ENCODE measurements at regions not wholly inside any gene's neighbourhood (a gene's known extent, or its start where the extent isn't known, plus 50 kb on each side); places are given as distances from the start of the nearest gene placed in this dataset.
"Not testable (repeated sequence)": the region's sequence is repeated elsewhere in the genome, so short reads cannot be mapped to it uniquely, and the experiment has no call there.

DNA sequence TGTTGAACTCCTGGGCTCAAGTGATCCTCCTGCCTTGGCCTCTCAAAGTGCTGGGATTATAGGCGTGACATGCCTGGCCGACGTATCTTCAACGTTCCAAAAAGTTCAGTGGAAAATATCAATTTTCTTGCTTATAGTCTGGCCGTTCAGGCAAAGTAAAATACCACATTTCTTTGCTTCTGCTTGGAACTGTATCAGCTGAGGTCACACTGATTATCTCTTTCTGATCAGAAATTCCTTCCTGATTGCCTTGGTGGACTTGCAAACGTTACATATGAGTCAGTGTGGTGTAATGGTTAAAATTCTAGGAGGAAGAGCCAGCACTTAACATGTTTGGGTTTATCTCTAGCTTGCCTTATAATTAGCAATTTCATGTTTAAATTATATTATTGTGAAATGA is 189.5 kb upstream of the VKORC1L1 start:
- ATAC-seq; DNase-seq (ENCODE audit: missing footprints); intact Hi-C loops (cut with DNase I): not testable (repeated sequence)

DNA sequence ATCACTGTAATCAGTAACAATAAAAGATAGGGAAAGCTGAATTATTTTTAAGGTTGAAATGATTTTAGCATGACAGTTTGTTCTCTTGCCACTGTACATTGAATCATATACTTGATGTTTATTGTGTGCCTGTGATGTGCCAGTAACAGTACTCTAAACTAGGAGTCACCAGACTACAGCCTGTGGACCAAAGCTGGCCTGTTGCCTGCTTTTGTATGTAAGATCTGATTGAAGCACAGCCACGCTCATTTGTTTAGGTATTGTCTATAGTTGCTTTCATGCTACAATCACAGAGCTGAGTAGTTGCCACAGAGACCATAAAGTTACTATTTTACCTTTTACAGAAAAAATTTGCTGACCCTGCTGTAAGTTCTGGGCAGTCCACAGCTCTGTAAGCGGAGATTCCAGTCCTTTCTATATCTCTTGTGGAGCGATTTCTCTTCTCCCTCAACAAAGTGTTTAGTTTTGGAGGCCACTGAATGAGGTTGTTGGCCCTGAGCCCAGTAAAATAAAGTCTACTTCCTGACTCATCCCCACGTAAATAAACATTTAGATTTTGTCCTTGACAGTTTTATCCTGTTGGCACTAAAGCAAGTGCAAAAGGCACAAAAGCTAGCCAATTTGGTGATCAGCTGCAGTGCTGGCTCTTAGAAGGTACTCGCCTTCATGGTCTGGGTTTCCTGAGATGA is 173.7 kb upstream of the VKORC1L1 start:
- intact Hi-C loops (cut with DNase I) = not testable (repeated sequence)

DNA sequence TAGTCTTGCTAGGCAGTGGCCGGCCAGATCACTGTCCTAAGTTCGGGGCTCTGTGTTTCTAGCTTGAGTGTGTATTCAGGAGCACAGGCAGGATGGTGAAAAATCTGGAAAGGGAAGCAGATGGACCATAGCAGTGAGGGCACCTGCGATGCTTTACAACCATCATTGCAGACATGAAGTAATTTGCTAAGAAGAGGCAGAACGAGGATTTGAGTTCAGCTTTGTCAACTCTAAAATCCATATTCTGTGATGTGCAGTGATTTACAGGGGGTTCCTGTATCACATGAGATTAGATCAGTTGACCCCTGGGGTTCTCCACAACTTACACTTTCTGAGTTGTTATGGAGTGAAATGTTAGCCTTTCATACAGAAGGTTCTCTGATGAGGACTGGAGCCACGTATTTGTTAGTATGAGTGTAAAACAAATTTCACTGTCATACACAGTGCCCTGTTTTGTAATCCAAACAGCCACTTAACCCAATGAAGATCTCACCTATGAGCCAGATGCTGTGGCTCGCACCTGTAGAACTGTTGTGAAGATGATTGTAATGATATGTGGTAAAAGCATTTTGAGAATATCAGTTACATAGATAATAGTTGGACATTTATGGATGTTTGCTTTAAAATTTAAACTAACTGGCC is 173.0 kb upstream of the VKORC1L1 start:
- DNase-seq (ENCODE audit: missing footprints); ATAC-seq; intact Hi-C loops (cut with DNase I): not testable (repeated sequence)

More for the DNA sequence above, 173.7 kb upstream of the VKORC1L1 start:
- DNase-seq (ENCODE audit: missing footprints); ATAC-seq: not testable (repeated sequence)

DNA sequence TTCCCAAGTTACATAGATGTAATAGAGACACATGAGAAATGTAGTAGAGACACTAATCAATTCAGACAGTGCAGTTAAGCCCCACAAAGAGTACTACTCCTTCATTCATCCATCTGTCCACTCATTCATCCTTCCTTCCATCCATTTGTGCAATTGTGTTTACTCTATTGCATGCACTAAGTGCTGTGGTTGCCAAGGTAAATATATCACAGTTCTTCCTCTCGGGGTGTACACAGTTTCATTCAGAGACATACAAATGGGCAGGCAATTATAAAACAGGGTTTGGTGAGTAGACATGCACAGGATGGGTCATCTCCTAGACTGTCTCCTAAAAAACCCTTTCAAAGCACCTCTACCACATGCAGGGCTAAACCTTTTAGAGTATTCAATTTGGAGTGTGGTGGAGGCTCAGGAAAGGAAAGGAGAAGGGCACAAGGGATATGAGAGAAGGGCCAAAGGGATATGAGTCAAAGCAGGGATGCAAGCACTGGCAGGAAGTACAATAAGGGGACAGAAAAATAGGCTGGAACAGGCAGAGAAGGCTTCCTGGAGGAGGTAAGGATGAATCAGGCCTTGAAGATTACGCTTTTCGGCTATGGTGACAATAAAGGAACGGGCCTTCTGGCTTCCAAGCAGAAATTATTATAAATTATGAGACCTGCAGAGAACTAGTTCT is 153.6 kb upstream of the VKORC1L1 start:
- intact Hi-C loops (cut with DNase I); DNase-seq (ENCODE audit: missing footprints); ATAC-seq: not testable (repeated sequence)

DNA sequence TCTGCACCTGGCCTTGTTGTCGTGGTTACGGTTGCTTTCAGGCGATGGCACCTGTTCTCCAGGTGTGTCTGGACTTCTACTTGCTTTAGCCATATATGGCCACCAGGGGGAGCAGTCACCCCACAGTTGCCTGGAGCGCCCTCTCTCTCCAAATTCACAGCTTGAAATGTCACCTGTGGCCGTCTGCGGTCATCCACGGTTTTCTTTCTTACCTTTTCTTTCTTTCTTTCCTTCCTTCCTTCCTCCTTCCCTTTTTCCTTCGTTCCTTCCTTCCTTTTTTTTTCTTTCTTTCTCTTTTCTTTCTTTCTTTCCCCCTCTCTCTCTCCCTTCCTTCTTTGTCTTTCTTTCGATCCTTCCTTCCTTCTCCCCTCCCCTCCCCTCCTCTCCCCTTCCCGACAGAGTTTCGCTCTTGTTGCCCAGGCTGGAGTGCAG is 150.5 kb upstream of the VKORC1L1 start:
- DNase-seq (ENCODE audit: missing footprints) (no peak), ATAC-seq (no peak)
- intact Hi-C loops (cut with DNase I) = no loop called here

DNA sequence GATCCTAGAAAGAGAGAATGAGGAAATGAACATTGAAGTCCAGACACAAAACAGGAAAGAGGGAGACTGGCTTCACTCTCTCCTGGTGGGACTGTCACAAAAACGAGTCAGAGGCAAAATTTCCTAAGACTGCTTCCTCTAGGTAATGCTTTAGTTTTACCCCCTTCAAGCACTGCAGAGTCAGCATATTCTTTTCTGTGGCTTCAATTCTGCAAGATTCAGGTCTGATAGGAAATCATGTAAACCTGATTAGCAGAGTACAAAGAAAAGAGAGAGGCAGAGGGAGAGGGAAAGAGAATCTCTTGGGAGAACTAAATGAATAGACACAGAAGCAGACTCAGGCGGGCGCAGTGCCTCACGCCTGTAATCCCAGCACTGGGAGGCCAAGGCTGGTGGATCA is 145.7 kb upstream of the VKORC1L1 start:
- ATAC-seq; intact Hi-C loops (cut with DNase I); DNase-seq (ENCODE audit: missing footprints): not testable (repeated sequence)

DNA sequence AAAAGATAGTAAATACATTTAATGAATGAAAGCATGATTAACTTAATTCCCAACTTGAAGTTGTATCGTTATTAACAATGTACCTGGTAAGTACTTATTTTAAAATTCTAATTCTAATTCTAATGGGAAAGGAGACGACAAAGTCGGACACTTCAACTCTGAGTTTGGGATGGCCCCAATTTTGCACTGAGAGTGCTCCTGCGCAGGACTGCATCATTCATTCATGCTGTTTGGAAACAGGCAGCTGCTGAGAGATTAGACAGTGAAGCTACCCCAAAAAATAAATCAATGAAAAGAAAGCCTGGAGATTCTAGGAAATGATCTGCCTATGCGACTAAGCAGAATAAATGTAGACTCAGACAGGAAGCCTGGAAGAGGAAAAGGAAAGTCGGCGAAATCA is 141.7 kb upstream of the VKORC1L1 start:
- ATAC-seq = no peak
- DNase-seq (ENCODE audit: missing footprints) = no peak
- intact Hi-C loops (cut with DNase I) = no loop called here

DNA sequence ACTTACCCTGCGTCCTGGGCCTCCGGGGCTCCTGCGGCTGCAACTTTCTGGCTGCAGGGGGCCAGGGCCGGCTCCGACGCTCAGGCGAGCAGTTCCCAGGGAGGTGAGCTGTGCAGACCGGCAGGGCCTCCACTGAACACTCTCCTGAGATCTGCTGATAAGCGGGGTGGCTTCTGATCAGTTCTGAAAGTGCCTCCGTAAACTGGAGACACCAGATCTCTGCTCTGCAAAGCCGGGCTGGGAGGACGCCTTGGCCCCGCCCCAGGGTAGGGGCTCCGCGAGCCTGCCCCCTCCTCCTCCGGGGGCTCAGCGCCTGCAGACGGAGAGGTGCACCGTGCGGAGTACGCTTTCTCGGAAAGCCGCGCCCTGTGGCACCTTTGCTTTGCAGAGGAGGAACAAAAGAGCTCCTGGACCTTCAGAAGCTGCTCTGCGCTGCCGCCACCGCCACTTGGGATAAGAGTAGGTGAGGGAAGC is 141.3 kb upstream of the VKORC1L1 start:
- ATAC-seq (no peak), DNase-seq (ENCODE audit: missing footprints) (no peak)

DNA sequence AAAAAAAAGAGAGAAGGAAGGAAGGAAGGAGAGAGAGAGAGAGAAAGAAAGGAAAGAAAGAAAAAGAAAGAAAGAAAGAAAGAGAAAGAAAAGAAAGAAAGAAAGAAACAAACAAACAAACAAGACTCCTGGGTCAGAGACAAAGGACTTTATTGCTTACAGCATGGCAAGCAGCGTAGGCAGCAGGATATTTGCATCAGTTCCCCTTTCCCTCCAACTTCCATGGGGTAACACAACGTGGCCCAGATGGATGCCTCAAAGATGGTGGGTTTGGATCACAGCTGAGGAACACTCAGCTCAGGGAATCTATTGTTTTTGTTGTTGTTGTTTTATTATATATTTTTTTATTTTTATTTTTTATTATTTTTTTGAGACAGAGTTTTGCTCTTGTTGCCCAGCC is 128.5 kb upstream of the VKORC1L1 start:
- intact Hi-C loops (cut with DNase I) = no loop called here
- DNase-seq (ENCODE audit: missing footprints) = no peak
- no peak for ATAC-seq

More for the DNA sequence above, 141.3 kb upstream of the VKORC1L1 start:
- intact Hi-C loops (cut with DNase I) = no loop called here

DNA sequence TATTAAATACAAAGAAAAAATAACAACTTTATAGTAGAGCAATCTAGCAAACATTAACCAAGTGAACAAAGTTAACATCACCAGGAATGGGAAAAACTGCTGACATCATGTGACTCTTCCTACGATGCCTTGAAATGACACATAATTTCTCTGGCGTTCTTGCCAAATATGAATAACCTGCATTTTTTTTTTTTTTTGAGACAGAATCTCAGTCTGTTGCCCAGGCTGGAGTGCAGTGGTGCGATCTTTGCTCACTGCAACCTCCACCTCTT is 126.5 kb upstream of the VKORC1L1 start:
- intact Hi-C loops (cut with DNase I) = no loop called here
- no peak for ATAC-seq
- DNase-seq (ENCODE audit: missing footprints) = no peak

DNA sequence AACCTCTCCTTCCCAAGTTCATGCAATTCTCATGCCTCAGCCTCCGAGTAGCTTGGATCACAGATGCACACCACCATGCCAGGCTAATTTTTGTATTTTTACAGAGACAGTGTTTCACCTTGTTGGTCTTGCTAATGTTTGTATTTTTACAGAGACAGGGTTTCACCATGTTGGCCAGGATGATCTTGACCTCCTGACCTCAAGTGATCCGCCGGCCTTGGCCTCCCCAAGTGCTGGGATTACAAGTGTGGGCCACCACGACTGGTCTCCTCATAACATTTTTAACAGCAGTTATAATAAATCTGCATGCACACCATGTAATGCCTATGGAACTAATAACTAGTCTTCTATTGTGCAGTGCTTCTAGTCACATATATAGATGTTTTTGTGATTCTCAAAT is 123.8 kb upstream of the VKORC1L1 start:
- ATAC-seq (no peak), DNase-seq (ENCODE audit: missing footprints) (no peak)
- intact Hi-C loops (cut with DNase I) = no loop called here

DNA sequence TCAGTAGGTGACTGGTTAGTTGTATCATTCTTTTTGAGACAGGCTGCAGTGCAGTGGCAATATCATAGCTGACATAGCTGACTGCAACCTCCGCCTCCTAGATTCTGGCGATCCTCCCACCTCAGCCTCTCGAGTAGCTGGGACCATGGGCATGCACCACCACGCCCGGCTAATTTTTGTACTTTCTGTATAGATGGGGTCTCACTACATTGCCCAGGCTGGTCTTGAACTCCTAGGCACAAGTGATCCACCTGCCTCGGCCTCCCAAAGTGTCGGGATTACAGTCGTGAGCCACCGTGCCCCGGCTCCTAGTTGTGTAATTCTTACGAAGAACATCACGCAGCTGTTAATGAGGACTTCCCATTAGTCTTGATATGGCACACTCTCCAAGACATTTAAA is 123.4 kb upstream of the VKORC1L1 start:
- DNase-seq (ENCODE audit: missing footprints) (no peak), ATAC-seq (no peak)
- intact Hi-C loops (cut with DNase I) = no loop called here

DNA sequence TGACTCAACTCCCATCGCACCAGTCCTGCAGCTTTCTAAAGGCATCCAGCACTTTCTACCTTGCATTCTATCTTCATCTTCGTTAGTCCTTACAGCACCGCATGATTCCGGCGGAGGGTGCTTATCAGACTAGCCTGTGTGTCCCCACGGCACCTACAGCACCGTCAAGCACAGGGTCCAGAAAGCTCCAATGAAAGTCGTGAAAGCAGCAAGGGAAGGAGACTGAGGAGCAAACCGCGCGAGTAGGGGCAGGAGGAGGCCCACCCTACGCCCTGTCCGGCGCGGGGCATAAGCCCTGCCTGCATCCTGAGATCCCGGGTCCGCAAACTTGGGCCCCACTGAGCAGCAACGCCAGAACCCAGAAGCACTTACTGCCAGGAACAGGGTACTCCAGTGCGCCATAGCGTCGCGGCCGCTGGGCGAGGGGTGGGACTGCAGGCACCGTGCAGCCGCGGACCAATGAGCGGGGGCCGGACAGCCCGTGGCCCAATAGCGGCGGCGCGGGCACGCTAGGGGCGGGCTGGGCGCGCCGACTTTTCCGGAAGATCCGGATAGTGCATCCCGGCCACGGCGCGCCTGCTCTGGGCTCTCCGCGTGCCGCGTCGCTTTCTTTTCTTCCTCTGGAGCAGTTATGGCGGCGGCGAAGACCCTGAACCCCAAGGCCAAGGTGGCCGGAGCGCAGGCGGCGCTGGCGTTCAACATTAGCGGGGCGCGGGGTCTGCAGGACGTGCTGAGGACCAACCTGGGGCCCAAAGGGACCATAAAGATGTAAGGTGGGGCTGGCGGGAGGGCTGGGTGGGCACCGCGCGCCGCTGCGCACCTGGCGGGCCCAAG is 122.1 kb upstream of the VKORC1L1 start:
- DNase-seq (ENCODE audit: missing footprints) (peak; percentile 97), ATAC-seq (peak; percentile 100)
- intact Hi-C loops (cut with DNase I) = loop anchor here (5.0 kb wide), 1 partner anchor 232 kb away; the partner anchor contains the start of gene GUSB

DNA sequence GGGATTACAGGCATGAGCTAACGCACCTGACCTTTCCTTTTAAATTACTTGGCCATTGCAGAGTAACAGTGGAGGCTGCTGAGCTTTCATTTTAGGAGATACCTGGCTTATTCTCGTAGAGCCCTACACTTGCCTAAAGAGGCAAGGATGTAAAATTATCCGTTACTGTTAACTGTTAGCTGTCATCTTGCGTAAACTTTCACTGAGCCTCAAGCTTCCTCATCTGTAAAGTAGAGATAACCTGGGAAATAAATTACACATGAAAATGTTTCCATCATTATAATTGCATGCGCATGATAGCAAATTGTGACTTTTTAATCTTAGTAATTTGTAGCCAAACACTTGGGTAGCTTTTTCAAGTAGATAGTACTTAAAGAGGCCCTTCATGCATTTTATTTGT is 118.8 kb upstream of the VKORC1L1 start:
- intact Hi-C loops (cut with DNase I) = loop anchor here (5.0 kb wide), 1 partner anchor 228 kb away; the partner anchor contains the start of gene GUSB

DNA sequence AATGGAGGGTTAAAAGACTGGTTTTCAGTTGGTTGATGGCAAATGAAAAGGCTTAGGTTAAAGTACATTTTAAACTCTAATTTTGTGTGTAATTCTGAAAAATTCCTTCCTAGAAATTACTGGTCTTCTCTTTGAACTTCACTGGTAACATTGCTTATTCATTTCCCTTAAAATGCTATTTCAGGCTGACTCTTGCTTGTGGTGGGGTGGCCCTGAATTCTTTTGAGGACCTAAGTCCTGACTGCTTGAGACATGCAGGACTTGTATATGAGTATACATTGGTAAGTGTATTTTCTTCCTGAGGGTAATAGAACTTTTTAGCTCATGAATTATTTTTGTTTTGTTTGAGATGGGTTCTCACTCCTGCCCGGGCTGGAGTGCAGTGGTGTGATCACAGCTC is 113.9 kb upstream of the VKORC1L1 start:
- DNase-seq (ENCODE audit: missing footprints); ATAC-seq; intact Hi-C loops (cut with DNase I): not testable (repeated sequence)

More for the DNA sequence above, 118.8 kb upstream of the VKORC1L1 start:
- not testable (repeated sequence) for ATAC-seq; DNase-seq (ENCODE audit: missing footprints)

DNA sequence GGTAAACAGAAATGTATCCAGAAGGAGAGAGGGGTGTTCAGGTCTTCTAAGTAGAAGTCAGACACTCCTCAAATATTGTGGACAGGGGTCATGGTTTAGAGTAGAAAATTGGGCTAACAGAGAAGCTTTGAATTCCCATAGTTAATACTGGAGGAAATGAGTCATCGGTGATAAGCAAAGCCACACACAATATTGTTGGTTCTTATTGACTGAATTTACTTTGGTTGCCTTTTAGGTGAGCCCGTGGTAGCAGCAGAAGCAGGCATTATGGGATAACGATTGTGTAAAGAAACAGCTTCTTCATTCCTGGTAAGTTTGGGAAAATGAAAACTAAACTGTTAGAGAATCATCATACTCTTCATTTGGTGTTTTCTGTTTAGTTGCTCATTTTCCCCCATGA is 110.2 kb upstream of the VKORC1L1 start:
- ATAC-seq; intact Hi-C loops (cut with DNase I); DNase-seq (ENCODE audit: missing footprints): not testable (repeated sequence)

DNA sequence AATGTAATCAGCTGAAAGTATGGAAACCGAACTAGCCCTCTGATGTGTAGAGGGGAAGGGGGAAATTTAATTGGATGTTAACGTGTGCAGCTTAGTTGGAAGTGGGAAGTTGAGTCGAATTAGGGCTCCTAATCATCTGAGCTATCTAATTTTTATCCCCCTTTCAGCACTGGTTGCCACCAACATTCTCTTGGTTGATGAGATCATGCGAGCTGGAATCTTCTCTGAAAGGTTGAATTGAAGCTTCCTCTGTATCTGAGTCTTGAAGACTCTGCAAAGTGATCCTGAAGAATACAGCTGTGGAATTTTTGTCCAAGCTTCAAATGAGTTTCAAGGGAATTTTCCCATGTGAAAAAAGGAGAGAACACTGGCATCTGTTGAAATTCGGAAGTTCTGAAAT is 109.8 kb upstream of the VKORC1L1 start:
- ATAC-seq; intact Hi-C loops (cut with DNase I); DNase-seq (ENCODE audit: missing footprints): not testable (repeated sequence)

DNA sequence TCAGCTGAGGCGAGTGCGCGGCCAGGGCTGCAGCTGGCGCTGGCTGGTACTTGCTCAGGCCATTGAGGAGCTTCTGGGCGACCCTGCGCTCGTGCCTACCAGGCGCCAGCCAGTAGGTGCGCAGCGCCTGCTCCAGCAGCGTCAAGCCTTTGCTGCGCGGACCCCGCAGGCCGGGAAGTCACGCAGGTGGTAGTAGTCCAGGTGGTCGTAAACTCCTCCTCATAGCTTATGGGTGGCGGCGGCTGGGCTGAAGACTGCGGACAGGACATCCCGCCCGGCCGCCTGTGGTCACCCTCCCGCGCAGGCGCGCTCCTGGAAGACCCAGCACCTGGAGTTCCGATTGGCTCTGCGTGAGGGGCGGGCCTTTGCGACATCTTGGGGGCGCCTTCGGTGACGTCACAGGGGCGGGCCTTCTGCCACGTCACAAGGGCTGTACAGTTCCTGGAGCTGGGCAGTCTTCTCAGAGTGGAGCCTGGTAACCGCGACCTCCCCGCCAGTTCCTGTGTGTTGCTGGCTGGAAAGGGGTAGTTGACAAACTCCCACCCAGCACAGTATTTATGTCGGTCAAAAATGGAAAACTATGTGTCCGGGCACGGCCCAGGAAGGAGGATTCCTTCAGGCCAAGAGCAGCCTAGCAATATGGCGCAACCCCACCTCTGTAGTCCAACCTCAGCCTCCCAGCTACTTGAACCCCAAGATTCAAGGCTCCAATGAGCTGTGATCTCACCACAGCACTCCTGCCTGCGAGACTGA is 102.2 kb upstream of the VKORC1L1 start:
- DNase-seq (ENCODE audit: missing footprints) (peak; percentile 98), ATAC-seq (peak; percentile 99)
- intact Hi-C loops (cut with DNase I) = not testable (repeated sequence)

All from Right ventricle myocardium inferior (tissue), 1 donor.